Breast epithelium (tissue), 3 donors: ENCODE measurements at regions not wholly inside any gene's neighbourhood (a gene's known extent, or its start where the extent isn't known, plus 50 kb on each side); places are given as distances from the start of the nearest gene placed in this dataset.

Source experiments
- CTCF ChIP-seq, 3 donors: fragments of 450-650 bp; IDR thresholded peaks; one replicate each; pipeline ENCODE4 v1.5.1; 2016 to 2017; ENCODE audit warnings: antibody characterized with exemption in 3 of 3, mild to moderate bottlenecking in 3 of 3, moderate library complexity in 3 of 3
- POLR2AphosphoS5 ChIP-seq, 3 donors: sonication (generic); formaldehyde crosslinking; IDR thresholded peaks; one replicate each; pipeline ENCODE4 v1.6.1; 2017; ENCODE audit warnings: antibody characterized with exemption in 3 of 3

- no peak for TF ChIP-seq CTCF (IDR thresholded peaks at IDR 0.05)
- TF ChIP-seq POLR2AphosphoS5 (IDR thresholded peaks at IDR 0.05) = no peak
These were observed 70.2 kb upstream of the ELL2 start for GRCh38 chr5:96031811-96032261.
